Activated CD8-positive, alpha-beta T cell treated with anti-CD3 and anti-CD28 coated beads for 36 hours (primary cell): ENCODE measurements at regions not wholly inside any gene's neighbourhood (a gene's known extent, or its start where the extent isn't known, plus 50 kb on each side); places are given as distances from the start of the nearest gene placed in this dataset.
"Not testable (repeated sequence)": the region's sequence is repeated elsewhere in the genome, so short reads cannot be mapped to it uniquely, and the experiment has no call there.

ENCODE experiments used
- ATAC-seq: fragments of 200-7000 bp; cut with Tn5 transposase; one replicate; pipeline ENCODE4 v1.10.0; 2021; ENCODE audit warnings: mild to moderate bottlenecking, moderate library complexity
- CTCF ChIA-PET: fragments of 350-600 bp; sonication (Branson Sonifier 250); formaldehyde crosslinking; loops from one replicate; lab custom pipeline; 2021; ENCODE audit warnings: antibody characterized with exemption; lab: Charles Lee
- POLR2A ChIA-PET: fragments of 350-600 bp; sonication (Branson Sonifier 250); formaldehyde crosslinking; loops from one replicate; lab custom pipeline; 2021; ENCODE audit warnings: antibody characterized with exemption; lab: Charles Lee
- DNase-seq: peaks from one replicate; pipeline ENCODE4 v3.0.0-alpha.2; 2020
- H3K27ac Mint-ChIP-seq: one replicate; pipeline ENCODE4 v1.8.0; 2021; ENCODE audit warnings: mild to moderate bottlenecking, mixed read lengths
- H3K27me3 Mint-ChIP-seq: one replicate; pipeline ENCODE4 v1.8.0; 2021; ENCODE audit warnings: mixed read lengths
- H3K36me3 Mint-ChIP-seq: one replicate; pipeline ENCODE4 v1.8.0; 2021; ENCODE audit warnings: low read depth, mixed read lengths
- H3K4me1 Mint-ChIP-seq: one replicate; pipeline ENCODE4 v1.8.0; 2021; ENCODE audit warnings: low read depth, mixed read lengths
- H3K4me3 Mint-ChIP-seq: one replicate; pipeline ENCODE4 v1.8.0; 2021; ENCODE audit warnings: mild to moderate bottlenecking, moderate library complexity, mixed read lengths
- H3K9me3 Mint-ChIP-seq: one replicate; pipeline ENCODE4 v1.8.0; 2021; ENCODE audit warnings: mixed read lengths
- CTCF ChIP-seq: fragments of 200-600 bp; IDR thresholded peaks from one replicate; pipeline ENCODE4 v1.8.0; 2022; ENCODE audit warnings: antibody characterized with exemption, mild to moderate bottlenecking
- intact Hi-C: fragments of 100-400 bp; cut with micrococcal nuclease; formaldehyde crosslinking; loops from one replicate; pipeline ENCODE4 v1.10.0; 2022

GRCh38 chr2:121151311-121152109, 133.5 kb downstream of the TFCP2L1 start:
- no peak for TF ChIP-seq CTCF
- CTCF ChIA-PET, result interaction anchor here (1.1 kb wide), 1 partner anchor 23 kb away, joined by 3 read pairs; no protein-coding TSS in a partner anchor
- Mint-ChIP-seq H3K27me3 (no peaks in the 10 kb centered on the region), H3K27ac (no peak overlapping the region), H3K4me1 (no peaks in the 10 kb centered on the region), H3K9me3 (no peaks in the 10 kb centered on the region), H3K36me3 (no peaks in the 10 kb centered on the region), H3K4me3 (no peak overlapping the region)
- intact Hi-C loops, result no loop called here
- DNase-seq (no peak), ATAC-seq (no peak)
- POLR2A ChIA-PET, result no interaction called here

GRCh38 chr2:121152861-121153260, 132.1 kb downstream of the TFCP2L1 start:
- DNase-seq (no peak), ATAC-seq (no peak)
- Mint-ChIP-seq H3K4me1 (no peaks in the 10 kb centered on the region), H3K4me3 (no peak overlapping the region), H3K27me3 (no peaks in the 10 kb centered on the region), H3K27ac (no peak overlapping the region), H3K36me3 (no peaks in the 10 kb centered on the region), H3K9me3 (peaks cover 11% of the 10 kb centered on the region)
- ChIA-PET POLR2A (no interaction called here), CTCF (no interaction called here)
- TF ChIP-seq CTCF, result no peak
- intact Hi-C loops, result no loop called here

- Mint-ChIP-seq H3K4me1 (no peaks in the 10 kb centered on the region), H3K27me3 (no peaks in the 10 kb centered on the region), H3K9me3 (peaks cover 16% of the 10 kb centered on the region), H3K27ac (no peak overlapping the region), H3K36me3 (no peaks in the 10 kb centered on the region), H3K4me3 (no peak overlapping the region)
- DNase-seq (no peak), ATAC-seq (no peak)
- TF ChIP-seq CTCF, result no peak
- POLR2A ChIA-PET, result no interaction called here
- intact Hi-C loops, result no loop called here
- CTCF ChIA-PET, result no interaction called here
Observed at GRCh38 chr2:121153516-121153915, 131.5 kb downstream of the TFCP2L1 start.

- TF ChIP-seq CTCF, result no peak
- no peaks in the 10 kb centered on the region for H3K27me3 Mint-ChIP-seq
- no peaks in the 10 kb centered on the region for H3K4me1 Mint-ChIP-seq
- intact Hi-C loops, result no loop called here
- no peak for ATAC-seq
- no peak for DNase-seq
- H3K9me3 Mint-ChIP-seq, result peaks cover 16% of the 10 kb centered on the region
- no peaks in the 10 kb centered on the region for H3K36me3 Mint-ChIP-seq
- POLR2A ChIA-PET, result no interaction called here
- no peak overlapping the region for H3K4me3 Mint-ChIP-seq
- no peak overlapping the region for H3K27ac Mint-ChIP-seq
- CTCF ChIA-PET, result interaction anchor here (0.8 kb wide), 1 partner anchor 76 kb away, joined by 3 read pairs; no protein-coding TSS in a partner anchor
Observed at GRCh38 chr2:121155502-121156056, 129.4 kb downstream of the TFCP2L1 start.

GRCh38 chr2:121157481-121157880, 127.5 kb downstream of the TFCP2L1 start:
- DNase-seq, intact Hi-C loops, H3K27ac Mint-ChIP-seq, ATAC-seq, H3K36me3 Mint-ChIP-seq, CTCF ChIA-PET, H3K4me1 Mint-ChIP-seq, H3K4me3 Mint-ChIP-seq, H3K27me3 Mint-ChIP-seq, POLR2A ChIA-PET: not testable (repeated sequence)
- peaks cover 16% of the 10 kb centered on the region for H3K9me3 Mint-ChIP-seq
